ENCODE measurements at regions not wholly inside any gene's neighbourhood (a gene's known extent, or its start where the extent isn't known, plus 50 kb on each side); places are given as distances from the start of the nearest gene placed in this dataset.

DNA sequence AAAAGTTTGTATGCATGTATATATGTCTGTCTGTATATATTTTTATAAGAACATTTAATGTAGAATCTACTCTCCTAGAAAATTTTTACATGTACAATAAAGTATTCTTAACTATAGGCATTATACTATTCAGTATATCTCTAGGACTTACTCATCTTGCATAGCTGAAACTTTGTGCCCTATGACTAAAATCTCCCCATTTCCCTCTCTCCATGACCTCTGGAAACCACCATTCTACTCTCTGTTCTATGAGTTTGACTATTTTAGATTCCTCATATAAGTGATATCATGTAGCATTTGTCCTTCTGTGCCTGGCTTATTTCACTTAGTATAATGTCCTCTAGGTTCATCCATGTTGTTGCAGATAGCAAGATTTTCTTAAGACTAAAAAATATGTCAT is 205.1 kb upstream of the SMLR1 start:
- TF ChIP-seq EZH2 (IDR thresholded peaks at IDR 0.05; ENCODE audit: borderline replicate concordance, low read depth, low read length) (no peak), ATF2 (CRISPR knock-in tag; IDR thresholded peaks at IDR 0.05) (no peak), XRCC5 (IDR thresholded peaks at IDR 0.05; ENCODE audit: low read depth, low read length) (no peak), PHF20 (IDR thresholded peaks at IDR 0.05; ENCODE audit: partially characterized antibody) (no peak), ZNF384 (IDR thresholded peaks at IDR 0.05; ENCODE audit: low read depth, low read length) (no peak), ZNF263 (CRISPR knock-in tag; IDR thresholded peaks at IDR 0.05; ENCODE audit: borderline replicate concordance) (no peak), SP2 (IDR thresholded peaks at IDR 0.05; ENCODE audit: extremely low read depth, low read depth, low read length, poor library complexity, severe bottlenecking) (no peak), GATAD2B (IDR thresholded peaks at IDR 0.05; ENCODE audit: borderline replicate concordance) (no peak), TCF7 (IDR thresholded peaks at IDR 0.05; ENCODE audit: borderline replicate concordance) (no peak)
- TF ChIP-seq, protein P1, sequence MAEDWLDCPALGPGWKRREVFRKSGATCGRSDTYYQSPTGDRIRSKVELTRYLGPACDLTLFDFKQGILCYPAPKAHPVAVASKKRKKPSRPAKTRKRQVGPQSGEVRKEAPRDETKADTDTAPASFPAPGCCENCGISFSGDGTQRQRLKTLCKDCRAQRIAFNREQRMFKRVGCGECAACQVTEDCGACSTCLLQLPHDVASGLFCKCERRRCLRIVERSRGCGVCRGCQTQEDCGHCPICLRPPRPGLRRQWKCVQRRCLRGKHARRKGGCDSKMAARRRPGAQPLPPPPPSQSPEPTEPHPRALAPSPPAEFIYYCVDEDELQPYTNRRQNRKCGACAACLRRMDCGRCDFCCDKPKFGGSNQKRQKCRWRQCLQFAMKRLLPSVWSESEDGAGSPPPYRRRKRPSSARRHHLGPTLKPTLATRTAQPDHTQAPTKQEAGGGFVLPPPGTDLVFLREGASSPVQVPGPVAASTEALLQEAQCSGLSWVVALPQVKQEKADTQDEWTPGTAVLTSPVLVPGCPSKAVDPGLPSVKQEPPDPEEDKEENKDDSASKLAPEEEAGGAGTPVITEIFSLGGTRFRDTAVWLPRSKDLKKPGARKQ (CRISPR knock-in tag; IDR thresholded peaks at IDR 0.05): no peak
